ENCODE measurements at regions not wholly inside any gene's neighbourhood (a gene's known extent, or its start where the extent isn't known, plus 50 kb on each side); places are given as distances from the start of the nearest gene placed in this dataset.
"Not testable (repeated sequence)": the region's sequence is repeated elsewhere in the genome, so short reads cannot be mapped to it uniquely, and the experiment has no call there.

DNA sequence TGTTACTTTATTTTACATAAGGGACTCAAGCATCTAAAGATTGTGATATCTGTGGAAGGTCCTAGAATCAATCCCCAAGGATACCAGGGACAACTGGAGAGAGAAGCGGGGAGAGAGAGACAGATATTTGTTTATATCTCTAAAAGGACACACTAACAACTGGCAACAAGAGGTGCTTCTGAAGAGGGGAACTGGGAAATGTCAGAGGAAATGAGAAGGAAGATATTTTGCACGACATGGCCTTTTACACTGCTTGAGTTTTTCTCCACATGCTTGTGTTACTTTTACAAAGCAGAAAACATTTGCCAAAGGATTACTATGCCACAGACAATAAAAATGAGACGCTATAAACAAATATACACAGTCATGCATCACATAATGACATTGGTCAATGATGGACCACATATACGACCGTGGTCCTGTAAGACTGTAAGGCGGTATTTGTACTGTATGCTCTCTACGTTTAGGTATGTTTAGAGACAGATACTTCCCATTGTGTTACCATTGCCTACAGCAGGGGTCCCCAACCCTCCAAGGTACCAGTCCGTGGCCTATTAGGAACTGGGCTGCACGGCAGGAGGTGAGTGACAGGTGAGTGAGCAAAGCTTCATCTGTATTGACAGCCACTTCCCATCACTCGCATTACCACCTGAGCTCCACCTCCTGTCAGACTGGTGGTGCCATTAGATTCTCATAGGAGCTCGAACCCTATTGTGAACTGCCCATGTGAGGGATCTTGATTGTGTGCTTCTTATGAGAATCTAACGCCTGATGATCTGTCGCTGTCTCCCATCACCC, 64.6 kb upstream of the PTPN1 start:
- no peak for DNase-seq (ENCODE audit: low spot score)

- no peak for DNase-seq (ENCODE audit: low spot score)
Observed at GRCh38 chr20:50446351-50447101, 63.7 kb upstream of the PTPN1 start.

GRCh38 chr20:50447102-50447804, 62.9 kb upstream of the PTPN1 start:
- no peak for DNase-seq (ENCODE audit: low spot score)

GRCh38 chr20:50447817-50448216, 62.4 kb upstream of the PTPN1 start:
- DNase-seq (ENCODE audit: low spot score), result no peak

DNA sequence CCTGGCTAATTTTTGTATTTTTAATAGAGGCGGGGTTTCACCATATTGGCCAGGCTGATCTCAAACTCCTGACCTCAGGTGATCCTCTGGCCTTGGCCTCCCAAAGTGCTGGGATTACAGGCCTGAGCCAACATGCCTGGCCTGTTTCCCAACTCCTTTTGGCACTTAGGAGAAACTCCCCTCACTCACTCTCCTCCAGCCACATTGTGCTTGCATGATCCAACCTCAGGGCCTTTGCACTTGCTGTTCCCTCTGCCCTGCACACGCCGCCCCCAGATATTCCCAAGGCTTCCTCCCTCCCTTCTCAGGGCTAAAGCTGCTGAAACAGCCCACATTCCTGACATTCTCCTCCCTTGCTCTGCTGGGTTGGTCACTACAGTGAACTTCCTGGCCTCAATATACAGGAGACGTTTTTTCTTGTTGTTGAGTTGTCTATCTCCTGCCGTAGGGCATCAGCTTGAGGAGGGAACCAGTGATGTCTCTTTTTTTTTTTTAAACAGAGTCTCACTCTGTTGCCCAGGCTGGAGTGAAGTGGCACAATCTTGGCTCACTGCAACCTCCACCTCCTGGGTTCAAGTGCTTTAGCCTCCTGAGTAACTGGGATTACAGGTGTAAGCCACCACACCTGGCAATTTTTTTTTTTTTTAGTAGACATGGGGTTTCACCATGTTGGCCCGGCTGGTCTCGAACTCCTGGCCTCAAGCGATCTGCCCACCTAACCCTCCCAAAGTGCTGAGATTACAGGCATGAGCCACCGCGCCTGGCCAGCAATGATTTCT, 61.4 kb upstream of the PTPN1 start:
- DNase-seq (ENCODE audit: low spot score), result not testable (repeated sequence)

- no peak for DNase-seq (ENCODE audit: low spot score)
Observed at GRCh38 chr20:50449738-50450492, 60.3 kb upstream of the PTPN1 start.

- no peak for DNase-seq (ENCODE audit: low spot score)
Observed at GRCh38 chr20:50450493-50450826, 59.7 kb upstream of the PTPN1 start.

DNA sequence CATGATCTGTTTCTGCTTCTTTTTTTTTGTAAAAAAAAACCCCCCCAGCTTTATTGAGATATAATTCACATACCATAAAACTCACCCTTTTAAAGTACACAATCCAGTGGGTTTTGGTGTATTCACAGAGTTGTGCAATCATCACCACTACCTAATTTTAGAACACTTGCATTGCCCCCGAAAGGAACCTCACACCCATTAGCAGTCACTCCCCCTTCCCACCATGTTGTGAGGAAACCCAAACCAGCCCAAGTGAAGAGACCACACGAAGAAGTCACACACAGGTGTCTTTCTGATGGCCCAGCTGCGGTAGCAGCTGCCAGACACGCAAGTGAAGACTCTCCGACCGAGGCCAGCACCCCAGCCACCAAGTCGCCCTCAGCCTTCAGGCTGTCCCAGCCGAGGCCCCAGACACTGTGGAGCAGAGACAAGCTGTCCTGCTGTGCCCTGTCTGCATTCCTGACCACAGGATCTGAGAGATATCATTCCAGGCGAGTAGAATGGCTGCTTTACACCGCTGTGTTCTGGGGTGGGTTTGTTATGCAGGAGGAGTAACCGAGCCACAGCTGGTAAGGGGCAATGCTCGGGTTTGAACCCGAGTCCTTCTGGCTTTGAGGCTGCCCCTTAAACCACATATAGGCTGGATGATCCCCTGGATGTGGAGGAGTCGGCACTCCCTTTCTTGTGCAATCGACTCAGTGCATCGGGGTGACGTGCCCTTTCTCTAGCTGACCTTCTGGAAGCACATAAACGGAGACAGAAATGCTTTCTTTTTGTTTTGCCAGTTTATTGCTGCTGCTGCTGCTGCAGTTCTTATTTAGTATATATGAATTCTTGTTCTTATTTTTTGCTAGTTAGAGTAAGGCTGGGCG, 59.1 kb upstream of the PTPN1 start:
- no peak for DNase-seq (ENCODE audit: low spot score)

- not testable (repeated sequence) for DNase-seq (ENCODE audit: low spot score)
Observed at GRCh38 chr20:50451792-50452425, 58.3 kb upstream of the PTPN1 start.

DNA sequence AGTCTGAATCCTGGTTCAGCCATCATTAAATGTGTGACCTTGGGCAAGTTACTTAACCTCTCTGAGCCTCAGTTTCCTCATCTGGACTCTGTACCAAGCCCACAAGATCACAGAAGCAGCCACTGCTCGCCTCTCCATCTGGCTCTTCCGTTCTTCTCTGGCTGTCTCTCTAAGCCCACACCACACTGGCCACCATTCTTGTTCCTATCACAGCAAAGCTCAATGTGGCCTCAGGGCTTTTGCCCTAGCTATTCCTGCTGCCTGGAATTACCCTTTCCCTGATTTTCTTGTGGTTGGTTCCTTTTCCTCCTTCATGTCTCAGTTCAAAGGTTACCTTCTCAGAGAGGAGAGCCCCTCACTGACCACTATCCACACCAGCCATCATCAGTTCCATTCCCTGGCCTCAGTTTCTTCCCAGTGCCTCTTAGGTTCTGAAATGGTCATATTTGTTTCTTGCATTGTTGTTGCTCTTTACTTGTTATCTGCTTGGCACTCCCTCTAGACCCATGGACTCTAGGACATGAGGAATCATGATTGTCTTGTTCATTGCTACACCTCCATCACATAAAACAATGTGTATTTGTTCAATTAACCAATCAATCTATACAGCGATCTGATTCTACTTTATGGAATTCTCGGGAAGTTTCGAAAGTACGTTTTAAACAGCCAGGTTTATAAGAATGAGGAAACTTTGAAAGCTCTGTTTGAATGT, 56.5 kb upstream of the PTPN1 start:
- DNase-seq (ENCODE audit: low spot score), result no peak

DNA sequence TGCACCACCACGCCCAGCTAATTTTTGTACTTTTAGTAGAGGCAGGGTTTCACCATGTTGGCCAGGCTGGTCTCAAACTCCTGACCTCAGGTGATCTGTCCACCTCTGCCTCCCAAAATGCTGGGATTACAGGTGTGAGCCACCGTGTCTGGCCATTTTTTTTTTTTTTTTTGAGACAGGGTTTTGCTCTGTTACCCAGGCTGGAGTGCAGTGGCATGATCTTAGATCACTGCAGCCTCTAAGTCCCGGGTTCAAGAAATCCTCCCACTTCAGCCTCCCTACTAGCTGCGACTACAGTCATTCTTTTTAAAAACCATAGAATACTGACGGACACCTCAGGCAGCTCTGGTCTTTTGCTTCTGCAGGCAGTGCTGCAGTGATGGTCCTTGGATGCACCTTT, 54.9 kb upstream of the PTPN1 start:
- DNase-seq (ENCODE audit: low spot score), result not testable (repeated sequence)

DNA sequence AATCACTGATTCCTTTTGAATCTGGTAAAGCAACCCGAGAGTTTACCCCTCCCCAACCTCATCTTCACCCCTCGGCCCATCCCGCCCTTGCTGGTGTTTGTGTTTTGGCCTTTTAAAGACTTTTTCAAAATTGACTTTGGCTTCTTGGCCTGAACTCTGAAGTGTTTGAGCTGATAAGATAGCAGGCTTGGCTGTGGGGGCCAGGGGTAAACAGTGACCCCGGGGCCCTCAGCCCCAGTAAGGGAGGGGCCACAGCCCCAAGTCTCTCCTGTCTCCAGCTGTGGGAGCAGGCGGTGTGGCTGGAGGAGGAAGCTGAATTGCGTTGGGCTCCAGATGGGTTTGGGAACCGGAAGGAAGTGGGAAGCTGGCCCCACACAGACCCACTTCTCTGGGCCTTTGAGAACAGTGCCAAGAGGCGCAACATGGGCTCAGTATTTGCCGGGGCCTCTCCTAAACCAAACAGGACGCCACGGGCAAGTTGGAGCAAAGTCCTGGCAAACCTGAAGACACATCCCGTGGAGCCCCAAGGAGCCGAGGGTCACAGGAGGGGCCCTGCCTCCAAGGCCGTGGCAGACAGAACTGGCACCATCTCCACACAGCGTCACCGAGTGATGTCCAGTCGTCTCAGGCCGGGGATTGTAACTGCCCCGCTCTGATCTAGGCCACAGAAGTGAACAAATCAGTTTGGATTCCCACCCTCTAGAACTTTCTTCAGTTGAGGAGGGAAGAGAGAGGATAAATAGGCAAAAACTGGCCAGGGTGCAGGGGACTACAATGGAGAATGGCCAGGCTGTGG, 54.3 kb upstream of the PTPN1 start:
- no peak for DNase-seq (ENCODE audit: low spot score)

DNA sequence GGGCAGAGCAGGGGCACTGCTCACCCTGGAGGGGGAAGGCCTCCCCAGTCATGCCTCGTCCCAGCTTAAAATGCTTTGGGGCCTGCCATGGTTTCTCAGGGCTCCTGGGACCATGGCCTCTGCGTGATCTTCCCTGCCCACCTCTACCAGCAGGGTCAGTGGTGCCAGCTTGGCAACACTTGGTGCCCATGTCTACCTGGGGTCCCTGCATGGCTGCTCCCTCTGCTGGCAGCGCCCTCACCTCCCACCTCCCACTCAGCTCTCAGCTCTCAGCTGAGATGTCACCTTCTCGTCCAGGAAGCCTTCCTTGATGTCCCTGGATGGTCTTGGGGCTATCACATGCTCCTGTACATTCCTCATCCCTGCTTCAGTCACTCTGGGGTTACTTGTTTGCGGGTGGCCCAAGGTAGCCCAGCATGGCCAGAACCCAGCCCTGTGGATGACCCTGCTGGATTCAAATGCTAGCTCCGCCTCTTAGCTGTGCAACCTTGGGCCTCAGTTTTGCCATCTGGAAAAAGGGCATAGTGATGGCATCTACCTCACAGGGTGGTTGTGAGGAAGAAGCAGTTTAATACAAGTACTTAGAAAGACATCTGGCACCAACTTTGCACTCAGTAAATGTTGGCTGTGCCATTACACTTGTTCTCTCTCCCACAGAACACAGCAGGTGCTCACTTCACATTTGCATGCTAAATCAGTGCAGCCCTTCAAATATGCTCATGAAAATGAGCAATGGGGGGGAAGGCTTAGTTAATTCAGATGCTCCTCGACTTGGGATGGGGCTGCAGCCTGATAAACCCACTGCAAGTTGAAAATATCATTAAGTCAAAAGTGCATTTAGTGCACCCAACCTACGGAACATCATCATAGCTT, 53.5 kb upstream of the PTPN1 start:
- DNase-seq (ENCODE audit: low spot score), result no peak

- DNase-seq (ENCODE audit: low spot score), result no peak
Observed at GRCh38 chr20:50459124-50459918, 50.9 kb upstream of the PTPN1 start.

GRCh38 chr20:50460115-50460607, 50.0 kb upstream of the PTPN1 start:
- no peak for DNase-seq (ENCODE audit: low spot score)

All from HT-29 (cell line).